ENCODE measurements at regions not wholly inside any gene's neighbourhood (a gene's known extent, or its start where the extent isn't known, plus 50 kb on each side); places are given as distances from the start of the nearest gene placed in this dataset.

- TF ChIP-seq CTCF (IDR thresholded peaks at IDR 0.05; ENCODE audit: low read length) (no peak), EZH2phosphoT487 (IDR thresholded peaks at IDR 0.05; ENCODE audit: low read length) (no peak), EZH2 (optimal IDR thresholded peaks at IDR 0.05; ENCODE audit: low read depth, low read length) (no peak)
Observed at GRCh38 chr10:43945094-43945730, 296.5 kb upstream of the ZNF32 start.
